ENCODE measurements at regions not wholly inside any gene's neighbourhood (a gene's known extent, or its start where the extent isn't known, plus 50 kb on each side); places are given as distances from the start of the nearest gene placed in this dataset.

DNA sequence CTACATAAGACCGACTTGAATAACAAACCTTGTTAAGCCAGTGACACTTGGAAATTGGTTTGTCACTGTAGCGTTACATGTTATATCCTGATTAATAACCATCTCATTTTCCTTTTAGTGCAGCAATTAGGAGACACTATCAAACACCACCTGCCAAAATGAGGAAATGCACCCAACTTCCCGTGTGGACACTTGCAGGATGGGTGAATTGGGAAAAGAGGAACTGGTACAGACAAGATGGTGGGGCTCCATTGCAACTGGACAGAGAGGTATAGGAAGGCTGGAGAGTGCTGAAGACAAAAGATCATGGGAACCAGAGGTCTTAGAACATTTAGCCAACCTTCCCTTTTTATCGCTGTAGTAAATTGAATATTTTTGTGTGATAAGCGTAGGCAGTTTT lies 816.3 kb upstream of the HS6ST1 start:
- TF ChIP-seq, protein P1, sequence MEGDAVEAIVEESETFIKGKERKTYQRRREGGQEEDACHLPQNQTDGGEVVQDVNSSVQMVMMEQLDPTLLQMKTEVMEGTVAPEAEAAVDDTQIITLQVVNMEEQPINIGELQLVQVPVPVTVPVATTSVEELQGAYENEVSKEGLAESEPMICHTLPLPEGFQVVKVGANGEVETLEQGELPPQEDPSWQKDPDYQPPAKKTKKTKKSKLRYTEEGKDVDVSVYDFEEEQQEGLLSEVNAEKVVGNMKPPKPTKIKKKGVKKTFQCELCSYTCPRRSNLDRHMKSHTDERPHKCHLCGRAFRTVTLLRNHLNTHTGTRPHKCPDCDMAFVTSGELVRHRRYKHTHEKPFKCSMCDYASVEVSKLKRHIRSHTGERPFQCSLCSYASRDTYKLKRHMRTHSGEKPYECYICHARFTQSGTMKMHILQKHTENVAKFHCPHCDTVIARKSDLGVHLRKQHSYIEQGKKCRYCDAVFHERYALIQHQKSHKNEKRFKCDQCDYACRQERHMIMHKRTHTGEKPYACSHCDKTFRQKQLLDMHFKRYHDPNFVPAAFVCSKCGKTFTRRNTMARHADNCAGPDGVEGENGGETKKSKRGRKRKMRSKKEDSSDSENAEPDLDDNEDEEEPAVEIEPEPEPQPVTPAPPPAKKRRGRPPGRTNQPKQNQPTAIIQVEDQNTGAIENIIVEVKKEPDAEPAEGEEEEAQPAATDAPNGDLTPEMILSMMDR (conservative IDR thresholded peaks at IDR 0.05), result no peak
- no peak for TF ChIP-seq EZH2 (IDR thresholded peaks at IDR 0.05; ENCODE audit: low read depth)
